SK-N-SH treated with all-trans-retinoic acid at 6 μM for 48 hours (cell line): ENCODE measurements at regions not wholly inside any gene's neighbourhood (a gene's known extent, or its start where the extent isn't known, plus 50 kb on each side); places are given as distances from the start of the nearest gene placed in this dataset.

Experiments
- ATAC-seq: fragments of 200-7000 bp; cut with Tn5 transposase; 3 replicates; pipeline ENCODE4 v1.9.1; 2020; ENCODE audit warnings: mild to moderate bottlenecking, moderate library complexity
- ARNTL ChIP-seq: fragments of 450-650 bp; formaldehyde crosslinking; IDR thresholded peaks from 2 replicates; pipeline ENCODE4 v1.5.0; 2020; ENCODE audit warnings: low read depth, mild to moderate bottlenecking, moderate library complexity, borderline replicate concordance
- CREB5 ChIP-seq: fragments of 250-450 bp; sonication (Bioruptor Pico); IDR thresholded peaks from 2 replicates; pipeline ENCODE4 v1.5.1; 2020; ENCODE audit warnings: low read depth, mild to moderate bottlenecking, moderate library complexity
- CSDC2 ChIP-seq: fragments of 250-450 bp; sonication (Bioruptor Pico); IDR thresholded peaks from 2 replicates; pipeline ENCODE4 v1.5.0; 2020; ENCODE audit warnings: mild to moderate bottlenecking, moderate library complexity
- CSRNP3 ChIP-seq: fragments of 250-450 bp; sonication (Bioruptor Pico); IDR thresholded peaks from 2 replicates; pipeline ENCODE4 v1.5.1; 2021; ENCODE audit warnings: mild to moderate bottlenecking, moderate library complexity
- ESRRG ChIP-seq: fragments of 250-450 bp; sonication (Bioruptor Pico); IDR thresholded peaks from 2 replicates; pipeline ENCODE4 v1.6.1; 2021; ENCODE audit warnings: mild to moderate bottlenecking
- GLIS3 ChIP-seq: fragments of 250-450 bp; sonication (Bioruptor Pico); IDR thresholded peaks from 2 replicates; pipeline ENCODE4 v1.5.0; 2020; ENCODE audit warnings: mild to moderate bottlenecking, moderate library complexity
- ISL1 ChIP-seq: fragments of 250-450 bp; sonication (Bioruptor Pico); IDR thresholded peaks from 2 replicates; pipeline ENCODE4 v2.1.2; 2022; ENCODE audit warnings: mild to moderate bottlenecking, moderate library complexity
- OSR1 ChIP-seq: fragments of 250-450 bp; sonication (Bioruptor Pico); IDR thresholded peaks from 2 replicates; pipeline ENCODE4 v1.8.0; 2022; ENCODE audit warnings: moderate library complexity, mild to moderate bottlenecking, inconsistent platforms
- PATZ1 ChIP-seq: fragments of 250-450 bp; sonication (Bioruptor Pico); IDR thresholded peaks from 2 replicates; pipeline ENCODE4 v1.8.0; 2020; ENCODE audit warnings: mild to moderate bottlenecking, moderate library complexity, borderline replicate concordance
- PPARA ChIP-seq: fragments of 250-450 bp; sonication (Bioruptor Pico); IDR thresholded peaks from 2 replicates; pipeline ENCODE4 v1.5.0; 2020; ENCODE audit warnings: mild to moderate bottlenecking, borderline replicate concordance
- RARB ChIP-seq: fragments of 250-450 bp; sonication (Bioruptor Pico); IDR thresholded peaks from 2 replicates; pipeline ENCODE4 v1.8.0; 2021; ENCODE audit warnings: mild to moderate bottlenecking, moderate library complexity
- SNAI2 ChIP-seq: fragments of 250-450 bp; sonication (Bioruptor Pico); IDR thresholded peaks from 2 replicates; pipeline ENCODE4 v1.5.0; 2020; ENCODE audit warnings: mild to moderate bottlenecking, moderate library complexity
- TCF4 ChIP-seq: fragments of 250-450 bp; sonication (Bioruptor Pico); IDR thresholded peaks from 2 replicates; pipeline ENCODE4 v1.8.0; 2021; ENCODE audit warnings: mild to moderate bottlenecking, moderate library complexity, borderline replicate concordance
- TOX ChIP-seq: fragments of 250-450 bp; sonication (Bioruptor Pico); IDR thresholded peaks from 2 replicates; pipeline ENCODE4 v1.8.0; 2021; ENCODE audit warnings: mild to moderate bottlenecking, moderate library complexity, borderline replicate concordance
- ZC3H10 ChIP-seq: fragments of 250-450 bp; sonication (Bioruptor Pico); IDR thresholded peaks from 2 replicates; pipeline ENCODE4 v1.5.1; 2021; ENCODE audit warnings: mild to moderate bottlenecking, moderate library complexity
- ZFP3 ChIP-seq: fragments of 250-450 bp; sonication (Bioruptor Pico); IDR thresholded peaks from 2 replicates; pipeline ENCODE4 v1.5.0; 2020; ENCODE audit warnings: mild to moderate bottlenecking, moderate library complexity
- ZFP30 ChIP-seq: fragments of 450-650 bp; formaldehyde crosslinking; IDR thresholded peaks from 2 replicates; pipeline ENCODE4 v1.5.0; 2022; ENCODE audit warnings: mild to moderate bottlenecking, moderate library complexity
- ZNF565 ChIP-seq: fragments of 450-650 bp; formaldehyde crosslinking; conservative IDR thresholded peaks from 2 replicates; pipeline ENCODE4 v1.5.0; 2020; ENCODE audit warnings: low read depth, mild to moderate bottlenecking, moderate library complexity
- ZNF8 ChIP-seq: fragments of 450-650 bp; formaldehyde crosslinking; IDR thresholded peaks from 2 replicates; pipeline ENCODE4 v1.5.0; 2020; ENCODE audit warnings: mild to moderate bottlenecking, moderate library complexity
- TF ChIP-seq, protein P1 (sequence below): fragments of 250-450 bp; sonication (Bioruptor Pico); IDR thresholded peaks from 2 replicates; pipeline ENCODE4 v1.5.0; 2020; ENCODE audit warnings: mild to moderate bottlenecking, moderate library complexity

GRCh38 chr11:70886676-70887541, 365.5 kb downstream of the SHANK2 start:
- TF ChIP-seq GLIS3 (no peak), TOX (CRISPR knock-in tag) (no peak), CREB5 (CRISPR knock-in tag) (no peak), ESRRG (CRISPR knock-in tag) (no peak), ARNTL (CRISPR knock-in tag) (no peak), ZFP30 (CRISPR knock-in tag) (no peak), CSDC2 (CRISPR knock-in tag) (no peak), TCF4 (CRISPR knock-in tag) (no peak), ZC3H10 (no peak), CSRNP3 (no peak), SNAI2 (CRISPR knock-in tag) (no peak), OSR1 (CRISPR knock-in tag) (no peak), PATZ1 (CRISPR knock-in tag) (no peak), ZNF8 (CRISPR knock-in tag) (no peak), ZNF565 (CRISPR knock-in tag) (no peak), ZFP3 (CRISPR knock-in tag) (no peak), ISL1 (CRISPR knock-in tag) (no peak), RARB (no peak)
- TF ChIP-seq, protein P1, sequence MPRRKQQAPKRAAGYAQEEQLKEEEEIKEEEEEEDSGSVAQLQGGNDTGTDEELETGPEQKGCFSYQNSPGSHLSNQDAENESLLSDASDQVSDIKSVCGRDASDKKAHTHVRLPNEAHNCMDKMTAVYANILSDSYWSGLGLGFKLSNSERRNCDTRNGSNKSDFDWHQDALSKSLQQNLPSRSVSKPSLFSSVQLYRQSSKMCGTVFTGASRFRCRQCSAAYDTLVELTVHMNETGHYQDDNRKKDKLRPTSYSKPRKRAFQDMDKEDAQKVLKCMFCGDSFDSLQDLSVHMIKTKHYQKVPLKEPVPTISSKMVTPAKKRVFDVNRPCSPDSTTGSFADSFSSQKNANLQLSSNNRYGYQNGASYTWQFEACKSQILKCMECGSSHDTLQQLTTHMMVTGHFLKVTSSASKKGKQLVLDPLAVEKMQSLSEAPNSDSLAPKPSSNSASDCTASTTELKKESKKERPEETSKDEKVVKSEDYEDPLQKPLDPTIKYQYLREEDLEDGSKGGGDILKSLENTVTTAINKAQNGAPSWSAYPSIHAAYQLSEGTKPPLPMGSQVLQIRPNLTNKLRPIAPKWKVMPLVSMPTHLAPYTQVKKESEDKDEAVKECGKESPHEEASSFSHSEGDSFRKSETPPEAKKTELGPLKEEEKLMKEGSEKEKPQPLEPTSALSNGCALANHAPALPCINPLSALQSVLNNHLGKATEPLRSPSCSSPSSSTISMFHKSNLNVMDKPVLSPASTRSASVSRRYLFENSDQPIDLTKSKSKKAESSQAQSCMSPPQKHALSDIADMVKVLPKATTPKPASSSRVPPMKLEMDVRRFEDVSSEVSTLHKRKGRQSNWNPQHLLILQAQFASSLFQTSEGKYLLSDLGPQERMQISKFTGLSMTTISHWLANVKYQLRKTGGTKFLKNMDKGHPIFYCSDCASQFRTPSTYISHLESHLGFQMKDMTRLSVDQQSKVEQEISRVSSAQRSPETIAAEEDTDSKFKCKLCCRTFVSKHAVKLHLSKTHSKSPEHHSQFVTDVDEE, result no peak
- no peak for ATAC-seq

- ATAC-seq, result no peak
- TF ChIP-seq, protein P1, result no peak
- no peak for TF ChIP-seq CREB5 (CRISPR knock-in tag)
- no peak for TF ChIP-seq SNAI2 (CRISPR knock-in tag)
- no peak for TF ChIP-seq PPARA (CRISPR knock-in tag)
- TF ChIP-seq GLIS3, result no peak
- no peak for TF ChIP-seq RARB
- no peak for TF ChIP-seq ZNF8 (CRISPR knock-in tag)
- no peak for TF ChIP-seq CSRNP3
- no peak for TF ChIP-seq ZC3H10
- no peak for TF ChIP-seq TOX (CRISPR knock-in tag)
- TF ChIP-seq ZFP3 (CRISPR knock-in tag), result no peak
- TF ChIP-seq ZNF565 (CRISPR knock-in tag), result no peak
- TF ChIP-seq ESRRG (CRISPR knock-in tag), result no peak
- TF ChIP-seq CSDC2 (CRISPR knock-in tag), result no peak
Observed at GRCh38 chr11:70887542-70887827, 364.9 kb downstream of the SHANK2 start.
